Stomach (tissue), 4 donors: ENCODE measurements at regions not wholly inside any gene's neighbourhood (a gene's known extent, or its start where the extent isn't known, plus 50 kb on each side); places are given as distances from the start of the nearest gene placed in this dataset.

Experiments
- CTCF ChIP-seq, 7 experiments: fragments of 450-650 bp in 4 of 7; fragments of 200-600 bp in 3 of 7; sonication (generic) in 3 of 7; IDR thresholded peaks; one replicate each; pipeline ENCODE4 v1.5.1; 2016 to 2019; ENCODE audit warnings: antibody characterized with exemption in 7 of 7, control low read depth in 2 of 7, mild to moderate bottlenecking in 1 of 7
- EP300 ChIP-seq: sonication (generic); formaldehyde crosslinking; IDR thresholded peaks from one replicate; pipeline ENCODE4 v1.6.1; 2017; ENCODE audit warnings: antibody characterized with exemption
- POLR2A ChIP-seq, 4 donors: fragments of 450-650 bp; IDR thresholded peaks; one replicate each; pipeline ENCODE4 v1.6.1; 2016; ENCODE audit warnings: antibody characterized with exemption in 4 of 4, control low read depth in 2 of 4, mild to moderate bottlenecking in 1 of 4, moderate library complexity in 1 of 4
- POLR2AphosphoS5 ChIP-seq, 3 donors: sonication (generic); formaldehyde crosslinking; IDR thresholded peaks; one replicate each; pipeline ENCODE4 v1.6.1; 2016; ENCODE audit warnings: antibody characterized with exemption in 3 of 3

- no peak for TF ChIP-seq POLR2A (IDR thresholded peaks at IDR 0.05)
- no peak for TF ChIP-seq CTCF (IDR thresholded peaks at IDR 0.05)
- TF ChIP-seq POLR2AphosphoS5 (IDR thresholded peaks at IDR 0.05): no peak
- no peak for TF ChIP-seq EP300
Observed at GRCh38 chr2:226057365-226057764, 657.9 kb downstream of the NYAP2 start.
